ENCODE measurements at regions not wholly inside any gene's neighbourhood (a gene's known extent, or its start where the extent isn't known, plus 50 kb on each side); places are given as distances from the start of the nearest gene placed in this dataset.

GRCh38 chr7:46109437-46109836 is 188.4 kb upstream of the IGFBP3 start:
- TF ChIP-seq BMI1 (IDR thresholded peaks at IDR 0.05; ENCODE audit: borderline replicate concordance) (no peak), BCL3 (IDR thresholded peaks at IDR 0.05; ENCODE audit: borderline replicate concordance, insufficient read depth, low read depth, low read length, poor library complexity, severe bottlenecking) (no peak), HCFC1 (IDR thresholded peaks at IDR 0.05; ENCODE audit: low read length) (no peak), IKZF2 (IDR thresholded peaks at IDR 0.05) (no peak), SIX5 (IDR thresholded peaks at IDR 0.05; ENCODE audit: low read depth, low read length, severe bottlenecking) (no peak), E2F8 (IDR thresholded peaks at IDR 0.05; ENCODE audit: low read depth, partially characterized antibody) (no peak), RAD51 (IDR thresholded peaks at IDR 0.05) (no peak)
- no peaks in the 10 kb centered on the region for H3K79me2 ChIP-seq (ENCODE audit: control insufficient read depth, insufficient read depth, low read length)
- ChIA-PET CTCF (no interaction called here), RAD21 (ENCODE audit: unreplicated experiment) (interaction anchor here (1.3 kb wide), 1 partner anchor 187 kb away, joined by 3 read pairs; no protein-coding TSS in a partner anchor), POLR2A (no interaction called here), SMC1A (ENCODE audit: uncharacterized antibody, unreplicated experiment) (no interaction called here)
- H3K4me2 ChIP-seq (ENCODE audit: control insufficient read depth, insufficient read depth), result no peak overlapping the region
- H3K4me3 ChIP-seq, result no peak overlapping the region
- FAIRE-seq (no peak), ATAC-seq (no peak), DNase-seq (ENCODE audit: low read depth, low spot score) (no peak)
- H3K4me1 ChIP-seq (ENCODE audit: control insufficient read depth, insufficient read depth, low read length), result no peaks in the 10 kb centered on the region
- no peaks in the 10 kb centered on the region for H3K27me3 ChIP-seq (replicated peaks in 1 of 2; ENCODE audit: control insufficient read depth in 2 of 2, insufficient read depth in 2 of 2, low read length in 1 of 2)
- no peak overlapping the region for H3K9ac ChIP-seq (ENCODE audit: control insufficient read depth, insufficient read depth, low read length)
- intact Hi-C loops (cut with micrococcal nuclease; ENCODE audit: unreplicated experiment) (no loop called here), in situ Hi-C loops (cut with MboI) (no loop called here)
- no peaks in the 10 kb centered on the region for H3K36me3 ChIP-seq (ENCODE audit: control insufficient read depth in 2 of 2, insufficient read depth in 2 of 2, low read length in 1 of 2)
- no peaks in the 10 kb centered on the region for H4K20me1 ChIP-seq (ENCODE audit: control insufficient read depth, insufficient read depth)
- H2AFZ ChIP-seq (ENCODE audit: control insufficient read depth, low read depth, low read length), result no peak overlapping the region
- H3K9me3 ChIP-seq (replicated peaks; ENCODE audit: control insufficient read depth, insufficient read depth, low read length), result no peaks in the 10 kb centered on the region
- BruUV-seq (replicated peaks), result no TSS peak
- no peak overlapping the region for H3K27ac ChIP-seq (ENCODE audit: control insufficient read depth, insufficient read depth)
- 14% methylated on average over 4 of the region's 4 CpGs for WGBS (ENCODE audit: insufficient coverage, insufficient replicate concordance, low lambda C conversion rate, missing lambda C conversion rate)
